ENCODE measurements at regions not wholly inside any gene's neighbourhood (a gene's known extent, or its start where the extent isn't known, plus 50 kb on each side); places are given as distances from the start of the nearest gene placed in this dataset.
A peak's percentile ranks its signal among the peaks of the same experiment; 100 is the strongest.

DNA sequence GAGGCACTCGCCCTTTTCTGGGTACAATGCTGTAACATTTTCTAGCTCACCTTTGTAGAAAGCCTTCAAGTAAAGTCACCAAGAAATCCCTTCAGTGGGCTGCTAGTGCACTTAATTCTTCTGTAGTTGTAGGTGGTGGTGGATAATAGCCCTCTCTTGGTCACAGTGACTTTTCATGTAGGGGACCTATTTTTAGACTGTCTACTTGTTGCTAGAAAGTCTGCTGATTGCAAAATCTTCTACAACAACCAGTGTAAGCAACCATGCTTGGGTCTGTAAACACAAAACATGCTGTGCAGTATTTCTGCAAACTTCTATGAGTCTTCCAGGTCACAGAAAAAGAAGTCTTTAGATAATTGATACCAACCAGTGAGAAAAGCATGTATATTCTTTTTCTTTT, 55.6 kb downstream of the PBDC1 start:
- DNase-seq, result no peak

DNA sequence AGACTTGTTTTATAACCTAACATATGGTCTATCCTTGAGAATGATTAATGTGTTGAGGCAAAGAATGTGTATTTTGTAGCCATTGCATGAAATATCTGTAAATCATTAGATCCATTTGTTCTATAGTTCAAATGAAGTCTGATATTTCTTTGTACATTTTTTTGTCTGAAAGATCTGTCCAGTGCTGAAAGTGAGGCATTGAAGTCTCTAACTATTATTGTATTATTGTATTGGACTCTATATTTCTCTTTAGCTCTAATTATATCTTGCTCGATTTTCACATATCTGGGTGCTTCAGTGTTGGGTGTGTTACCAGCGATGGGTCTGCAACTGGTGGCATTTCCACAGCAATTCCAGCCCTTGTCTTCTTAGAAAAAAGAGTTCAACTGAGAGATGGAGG, 76.0 kb downstream of the PBDC1 start:
- no peak for DNase-seq

DNA sequence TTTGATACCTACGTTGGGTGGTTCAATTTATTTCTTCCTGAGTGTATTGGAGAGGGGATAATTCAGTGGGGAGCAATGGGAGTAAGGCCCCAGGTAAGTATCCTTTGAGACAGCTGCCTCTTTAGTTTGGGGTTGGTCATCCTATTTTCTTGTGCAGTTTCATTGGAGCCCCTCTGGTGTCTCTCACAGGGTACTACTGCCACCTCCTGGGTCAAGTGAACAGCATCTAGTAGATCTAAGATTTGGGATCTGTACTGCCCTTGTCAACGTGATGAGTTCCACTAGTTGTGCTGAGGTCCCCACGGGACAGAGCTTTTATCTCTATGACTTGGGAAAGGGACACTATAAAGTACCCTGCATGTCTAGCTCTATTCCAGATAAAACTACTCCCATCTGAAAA, 80.6 kb downstream of the PBDC1 start:
- DNase-seq, result peak; percentile 0

DNA sequence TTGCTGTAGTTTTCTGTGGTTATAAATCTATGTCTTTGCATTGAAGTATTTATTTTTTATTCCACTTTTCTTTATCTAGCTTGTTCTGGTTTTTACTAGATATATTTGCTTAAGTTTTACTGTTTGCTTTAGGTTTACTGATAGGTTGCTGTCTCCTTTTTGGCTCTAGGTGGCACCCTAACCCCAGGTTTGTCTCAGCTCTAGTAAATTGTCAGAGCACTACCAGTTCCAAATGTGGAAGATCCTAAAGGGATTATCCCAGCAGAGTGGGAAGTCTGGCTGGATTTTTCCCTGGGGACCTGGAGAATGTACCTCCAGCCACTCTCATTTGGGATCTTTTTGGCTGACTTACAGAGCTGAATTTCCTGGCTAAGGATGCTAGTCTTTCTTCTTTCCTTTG, 106.1 kb downstream of the PBDC1 start:
- DNase-seq, result no peak

All from kidney glomerular epithelial cell (primary cell).